ENCODE measurements at regions not wholly inside any gene's neighbourhood (a gene's known extent, or its start where the extent isn't known, plus 50 kb on each side); places are given as distances from the start of the nearest gene placed in this dataset.

DNA sequence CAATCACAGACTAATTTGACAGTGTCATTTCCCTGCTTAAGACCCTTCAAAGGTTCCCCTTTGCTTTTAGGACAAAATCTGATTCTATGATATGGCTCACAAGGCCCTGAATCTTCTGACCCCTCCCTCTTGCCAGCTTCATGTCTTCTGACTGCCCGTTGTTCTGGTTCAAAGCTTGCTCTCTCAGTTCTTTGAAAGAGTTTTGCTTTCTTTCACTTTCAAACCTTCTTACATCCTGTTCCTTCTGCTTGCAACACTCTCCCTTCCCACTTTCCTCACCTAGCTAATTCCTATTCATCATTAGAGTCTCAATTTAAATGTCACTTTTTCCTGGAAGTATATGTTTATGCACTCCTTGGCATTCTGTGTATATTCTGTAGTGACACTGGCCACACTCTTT lies 299.2 kb downstream of the IDS start:
- Mint-ChIP-seq H3K27me3 (ENCODE audit: insufficient read depth) (no peaks in the 10 kb centered on the region), H3K4me3 (no peak overlapping the region), H3K27ac (no peak overlapping the region), H3K36me3 (ENCODE audit: low read depth) (no peaks in the 10 kb centered on the region), H3K9me3 (peaks cover 2% of the 10 kb centered on the region), H3K4me1 (ENCODE audit: low read depth) (no peaks in the 10 kb centered on the region)
- TF ChIP-seq, protein P1, sequence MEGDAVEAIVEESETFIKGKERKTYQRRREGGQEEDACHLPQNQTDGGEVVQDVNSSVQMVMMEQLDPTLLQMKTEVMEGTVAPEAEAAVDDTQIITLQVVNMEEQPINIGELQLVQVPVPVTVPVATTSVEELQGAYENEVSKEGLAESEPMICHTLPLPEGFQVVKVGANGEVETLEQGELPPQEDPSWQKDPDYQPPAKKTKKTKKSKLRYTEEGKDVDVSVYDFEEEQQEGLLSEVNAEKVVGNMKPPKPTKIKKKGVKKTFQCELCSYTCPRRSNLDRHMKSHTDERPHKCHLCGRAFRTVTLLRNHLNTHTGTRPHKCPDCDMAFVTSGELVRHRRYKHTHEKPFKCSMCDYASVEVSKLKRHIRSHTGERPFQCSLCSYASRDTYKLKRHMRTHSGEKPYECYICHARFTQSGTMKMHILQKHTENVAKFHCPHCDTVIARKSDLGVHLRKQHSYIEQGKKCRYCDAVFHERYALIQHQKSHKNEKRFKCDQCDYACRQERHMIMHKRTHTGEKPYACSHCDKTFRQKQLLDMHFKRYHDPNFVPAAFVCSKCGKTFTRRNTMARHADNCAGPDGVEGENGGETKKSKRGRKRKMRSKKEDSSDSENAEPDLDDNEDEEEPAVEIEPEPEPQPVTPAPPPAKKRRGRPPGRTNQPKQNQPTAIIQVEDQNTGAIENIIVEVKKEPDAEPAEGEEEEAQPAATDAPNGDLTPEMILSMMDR (IDR thresholded peaks at IDR 0.05) = no peak
- no peak for DNase-seq

DNA sequence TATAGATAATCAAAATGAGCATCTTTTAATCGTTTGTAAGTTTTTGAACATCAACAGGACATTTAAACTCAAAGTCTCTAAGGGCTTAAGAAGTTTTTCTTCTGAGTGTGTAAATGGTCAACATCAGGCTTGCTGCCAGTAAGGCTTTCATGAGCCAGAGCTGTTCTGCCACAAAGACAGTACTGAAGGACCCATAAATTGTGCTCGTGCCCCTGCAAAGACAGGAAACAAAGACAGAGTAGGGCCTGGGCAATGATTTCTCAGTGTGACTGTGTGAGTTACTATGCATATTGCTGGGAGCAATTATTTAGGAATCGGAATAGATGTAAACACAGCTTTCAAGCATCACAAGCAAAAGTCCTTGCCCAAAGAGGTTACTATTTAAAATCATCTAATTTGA lies 300.0 kb downstream of the IDS start:
- H3K4me3 Mint-ChIP-seq = no peak overlapping the region
- TF ChIP-seq, protein P1 (IDR thresholded peaks at IDR 0.05) = no peak
- H3K36me3 Mint-ChIP-seq (ENCODE audit: low read depth) = no peaks in the 10 kb centered on the region
- no peaks in the 10 kb centered on the region for H3K27me3 Mint-ChIP-seq (ENCODE audit: insufficient read depth)
- H3K9me3 Mint-ChIP-seq = no peaks in the 10 kb centered on the region; the same call in none of the 2 replicates
- no peaks in the 10 kb centered on the region for H3K4me1 Mint-ChIP-seq (ENCODE audit: low read depth)
- no peak overlapping the region for H3K27ac Mint-ChIP-seq
- no peak for DNase-seq

DNA sequence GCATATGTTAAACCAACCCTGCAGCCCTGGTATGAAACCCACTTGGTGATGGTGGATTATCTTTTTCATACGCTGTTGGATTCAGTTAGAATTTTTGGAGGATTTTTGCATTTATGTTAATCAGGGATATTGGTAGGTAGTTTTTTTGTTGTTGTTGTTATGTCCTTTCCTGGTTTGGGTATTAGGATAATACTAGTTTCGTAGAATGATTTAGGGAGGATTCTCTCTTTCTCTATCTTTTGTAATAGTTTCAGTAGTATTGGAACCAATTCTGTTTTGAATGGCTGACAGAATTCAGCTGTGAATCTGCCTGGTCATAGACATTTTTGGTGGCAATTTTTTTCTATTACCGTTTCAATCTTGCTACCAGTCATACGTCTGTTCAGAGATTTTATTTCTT lies 305.4 kb downstream of the IDS start:
- DNase-seq = no peak
- TF ChIP-seq, protein P1 (IDR thresholded peaks at IDR 0.05) = no peak
- no peak overlapping the region for H3K4me3 Mint-ChIP-seq
- H3K4me1 Mint-ChIP-seq (ENCODE audit: low read depth) = no peaks in the 10 kb centered on the region
- no peaks in the 10 kb centered on the region; the same call in 1 of the 2 replicates for H3K9me3 Mint-ChIP-seq
- H3K27ac Mint-ChIP-seq = no peak overlapping the region
- H3K36me3 Mint-ChIP-seq (ENCODE audit: low read depth) = no peaks in the 10 kb centered on the region
- no peaks in the 10 kb centered on the region for H3K27me3 Mint-ChIP-seq (ENCODE audit: insufficient read depth)

DNA sequence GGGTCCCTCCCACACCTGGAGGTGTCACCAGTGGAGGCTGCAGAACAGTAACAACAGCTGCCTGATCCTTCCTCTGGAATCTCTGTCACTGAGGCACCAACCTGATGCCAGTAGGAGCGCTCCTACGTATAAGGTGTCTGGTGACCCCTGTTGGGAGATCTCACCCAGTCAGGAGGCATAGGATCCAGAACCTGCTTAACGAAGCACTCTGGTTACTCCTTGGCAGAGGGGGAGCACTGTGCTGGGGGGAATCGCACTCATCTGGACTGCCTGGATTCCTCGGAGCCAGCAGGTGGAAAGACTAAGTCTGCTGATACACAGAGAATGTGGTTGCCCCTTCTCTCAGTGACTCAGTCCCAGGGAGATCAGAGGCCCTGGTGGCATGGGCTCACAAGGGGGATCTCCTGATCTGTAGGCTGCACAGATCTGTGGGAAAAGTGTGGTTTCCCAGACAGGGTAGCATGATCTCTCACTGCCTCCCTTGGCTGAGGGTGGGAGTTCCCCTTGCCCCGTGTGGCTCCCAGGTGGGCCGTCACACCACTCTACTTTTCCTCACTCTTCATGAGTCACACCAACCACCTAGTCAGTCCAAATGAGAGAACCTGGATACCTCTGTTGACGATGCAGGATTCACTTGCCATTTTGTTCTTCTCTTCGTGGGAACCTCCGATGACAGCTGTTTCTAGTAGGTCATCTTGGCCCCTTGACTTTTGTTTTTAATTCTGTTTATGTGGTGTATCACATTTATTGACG lies 305.9 kb downstream of the IDS start:
- H3K27me3 Mint-ChIP-seq (ENCODE audit: insufficient read depth) = no peaks in the 10 kb centered on the region
- TF ChIP-seq, protein P1 (IDR thresholded peaks at IDR 0.05) = no peak
- H3K9me3 Mint-ChIP-seq = no peaks in the 10 kb centered on the region; the same call in 1 of the 2 replicates
- no peaks in the 10 kb centered on the region for H3K36me3 Mint-ChIP-seq (ENCODE audit: low read depth)
- no peaks in the 10 kb centered on the region for H3K4me1 Mint-ChIP-seq (ENCODE audit: low read depth)
- no peak overlapping the region for H3K27ac Mint-ChIP-seq
- no peak for DNase-seq
- no peak overlapping the region for H3K4me3 Mint-ChIP-seq

DNA sequence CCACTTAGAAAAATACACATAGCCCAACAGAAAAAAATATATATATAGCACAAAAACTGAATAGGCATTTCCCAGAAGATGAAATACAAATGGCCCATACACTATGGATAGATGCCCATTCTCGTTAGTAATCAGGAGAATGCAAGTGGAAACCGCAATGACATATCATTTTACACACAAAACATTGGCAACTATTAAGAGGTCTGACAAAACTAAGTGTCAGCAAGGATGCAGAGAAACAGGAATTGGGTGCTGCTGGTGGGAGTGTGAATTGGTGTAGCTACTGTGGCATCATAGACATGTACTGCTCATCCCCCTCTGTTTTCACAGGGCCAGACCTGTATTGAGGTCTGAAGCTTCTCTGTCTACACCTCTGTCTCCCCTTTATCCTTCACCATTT lies 320.0 kb downstream of the IDS start:
- Mint-ChIP-seq H3K36me3 (ENCODE audit: low read depth) (no peaks in the 10 kb centered on the region), H3K4me3 (no peak overlapping the region), H3K27me3 (ENCODE audit: insufficient read depth) (peaks cover 1% of the 10 kb centered on the region; the same call in 1 of the 2 replicates), H3K4me1 (ENCODE audit: low read depth) (no peaks in the 10 kb centered on the region), H3K27ac (no peak overlapping the region), H3K9me3 (no peaks in the 10 kb centered on the region; the same call in 1 of the 2 replicates)
- no peak for DNase-seq
- TF ChIP-seq, protein P1 (IDR thresholded peaks at IDR 0.05) = no peak

Data from HFFc6 (cell line).